GM12891 (cell line): ENCODE measurements at regions not wholly inside any gene's neighbourhood (a gene's known extent, or its start where the extent isn't known, plus 50 kb on each side); places are given as distances from the start of the nearest gene placed in this dataset.

Source experiments
- POLR2A ChIP-seq: IDR thresholded peaks from 2 replicates; pipeline ENCODE4 v1.6.1; 2011; ENCODE audit warnings: low read depth, low read length, control low read depth
- POLR2AphosphoS5 ChIP-seq: IDR thresholded peaks from 2 replicates; pipeline ENCODE4 v1.6.1; 2011; ENCODE audit warnings: low read depth, low read length, control low read depth
- TAF1 ChIP-seq: IDR thresholded peaks from 2 replicates; pipeline ENCODE4 v1.6.1; 2011; ENCODE audit warnings: low read depth, low read length, control low read depth

DNA sequence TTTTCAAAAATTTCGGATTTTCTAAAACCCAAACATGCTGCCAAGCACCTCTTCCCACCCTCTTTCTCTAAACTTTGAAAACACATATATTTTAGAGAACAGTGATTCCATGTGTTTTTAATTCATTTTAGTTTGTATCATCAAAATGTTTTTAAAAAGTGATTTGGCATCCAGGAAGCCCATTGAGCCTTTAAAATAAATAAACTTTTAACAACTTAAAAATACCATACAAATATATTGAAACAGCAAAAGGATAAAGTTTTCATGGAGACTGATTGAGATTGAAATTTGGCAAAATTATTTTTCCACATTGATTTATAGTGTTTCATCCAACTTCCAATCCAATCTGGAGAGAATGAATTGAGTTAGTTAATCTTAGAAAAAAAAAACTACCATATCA is 374.7 kb downstream of the CD109 start:
- TF ChIP-seq POLR2A (no peak), POLR2AphosphoS5 (no peak), TAF1 (no peak)
